A549 (cell line): ENCODE measurements at regions not wholly inside any gene's neighbourhood (a gene's known extent, or its start where the extent isn't known, plus 50 kb on each side); places are given as distances from the start of the nearest gene placed in this dataset.

Source experiments
- ATAC-seq, 2 experiments: fragments of 200-7000 bp in 1 of 2; fragments of >200 bp in 1 of 2; cut with Nextera tagmentation in 1 of 2; cut with Tn5 transposase in 1 of 2; 3 replicates each; pipeline versions ENCODE4 v1.8.0 to v1.9.1; 2018 to 2020; ENCODE audit warnings: mild to moderate bottlenecking in 1 of 2, moderate library complexity in 1 of 2
- CTCF ChIA-PET: fragments of 300-600 bp; sonication (Branson Sonifier 250); formaldehyde crosslinking; extraction: SDS; loops from one replicate; lab custom pipeline; 2021; ENCODE audit warnings: antibody characterized with exemption, inconsistent platforms; lab: Yijun Ruan, JAX
- POLR2A ChIA-PET: fragments of 350-600 bp; formaldehyde crosslinking; extraction: SDS; loops from one replicate; lab custom pipeline; 2021; ENCODE audit warnings: antibody characterized with exemption, inconsistent platforms; lab: Yijun Ruan, JAX
- DNase-seq, 2 experiments: peaks; one replicate each; pipeline versions ENCODE4 v3.0.0 to v3.0.0-alpha.2; 2011 to 2016; ENCODE audit warnings: low read depth in 1 of 2, low spot score in 1 of 2
- FAIRE-seq: peaks from 2 replicates; lab custom pipeline; 2011; peaks lifted over from hg19 to GRCh38; lab: Jason Lieb, UNC
- H3K27ac ChIP-seq, 2 experiments: fragments of >200 bp; sonication (Bioruptor Twin); formaldehyde crosslinking; 3 replicates each; pipeline ENCODE4 v1.5.1; 2016 to 2017
- H3K4me1 ChIP-seq: fragments of >200 bp; sonication (Bioruptor Twin); formaldehyde crosslinking; 3 replicates; pipeline ENCODE4 v1.6.1; 2016
- H3K4me2 ChIP-seq: fragments of >200 bp; sonication (Bioruptor Twin); formaldehyde crosslinking; 3 replicates; pipeline ENCODE4 v1.6.1; 2016
- H3K4me3 ChIP-seq: fragments of >200 bp; sonication (Bioruptor Twin); formaldehyde crosslinking; 3 replicates; pipeline ENCODE4 v1.5.1; 2016
- H3K9me3 ChIP-seq: fragments of >200 bp; sonication (Bioruptor Twin); formaldehyde crosslinking; 3 replicates; pipeline ENCODE4 v1.6.1; 2016
- BHLHE40 ChIP-seq: IDR thresholded peaks from 2 replicates; pipeline ENCODE4 v1.6.1; 2012; ENCODE audit warnings: low read depth, low read length, inconsistent platforms
- CBX2 ChIP-seq: fragments of 200-600 bp; sonication (generic); IDR thresholded peaks from 2 replicates; pipeline ENCODE4 v1.6.1; 2016; ENCODE audit warnings: low read depth, mild to moderate bottlenecking, borderline replicate concordance
- CBX8 ChIP-seq: fragments of 200-600 bp; sonication (generic); IDR thresholded peaks from 2 replicates; pipeline ENCODE4 v1.6.1; 2016
- CEBPB ChIP-seq, 2 experiments: fragments of >200 bp in 1 of 2; sonication (Bioruptor Twin) in 1 of 2; formaldehyde crosslinking in 1 of 2; IDR thresholded peaks; 2 replicates each; pipeline ENCODE4 v1.6.1; 2012 to 2016
- E2F6 ChIP-seq: IDR thresholded peaks from 2 replicates; pipeline ENCODE4 v1.6.1; 2012; ENCODE audit warnings: low read depth, borderline replicate concordance
- ESRRA ChIP-seq: fragments of 150-350 bp; IDR thresholded peaks from 2 replicates; pipeline ENCODE4 v1.6.1; 2014; ENCODE audit warnings: mild to moderate bottlenecking, low read length, borderline replicate concordance
- FOSL2 ChIP-seq, 2 experiments: fragments of 450-650 bp in 1 of 2; fragments of >200 bp in 1 of 2; sonication (Bioruptor Twin) in 1 of 2; formaldehyde crosslinking; IDR thresholded peaks; 2 replicates each; pipeline versions ENCODE4 v1.5.0 to v1.6.1; 2016 to 2020; ENCODE audit warnings: mild to moderate bottlenecking in 1 of 2, moderate library complexity in 1 of 2
- FOXS1 ChIP-seq: fragments of 250-450 bp; sonication (Bioruptor Pico); IDR thresholded peaks from 2 replicates; pipeline ENCODE4 v1.5.0; 2020; ENCODE audit warnings: mild to moderate bottlenecking, moderate library complexity
- HOXA7 ChIP-seq: fragments of 250-450 bp; sonication (Bioruptor Pico); IDR thresholded peaks from 2 replicates; pipeline ENCODE4 v1.5.0; 2020; ENCODE audit warnings: mild to moderate bottlenecking, moderate library complexity
- HOXB13 ChIP-seq: fragments of 250-450 bp; sonication (Bioruptor Pico); IDR thresholded peaks from 2 replicates; pipeline ENCODE4 v1.5.0; 2020; ENCODE audit warnings: low read depth, mild to moderate bottlenecking, moderate library complexity
- JUN ChIP-seq, 2 experiments: fragments of >200 bp; sonication (Bioruptor Twin); formaldehyde crosslinking; IDR thresholded peaks; 2 replicates in 1 of 2; 3 replicates in 1 of 2; pipeline ENCODE4 v1.6.1; 2016 to 2017
- MAZ ChIP-seq: fragments of 150-350 bp; IDR thresholded peaks from 2 replicates; pipeline ENCODE4 v1.6.1; 2014; ENCODE audit warnings: antibody characterized with exemption, low read depth, low read length, borderline replicate concordance
- MYC ChIP-seq: IDR thresholded peaks from 2 replicates; pipeline ENCODE4 v1.6.1; 2012; ENCODE audit warnings: mild to moderate bottlenecking, inconsistent platforms, low read length, improper control_type of control experiment, borderline replicate concordance
- NFE2L2 ChIP-seq: fragments of 150-350 bp; conservative IDR thresholded peaks from 2 replicates; pipeline ENCODE4 v1.6.1; 2014; ENCODE audit warnings: low read length
- POLR2AphosphoS2 ChIP-seq: conservative IDR thresholded peaks from 2 replicates; pipeline ENCODE4 v1.6.1; 2012; ENCODE audit warnings: low read length, improper control_type of control experiment, inconsistent platforms
- RFX5 ChIP-seq: fragments of 450-650 bp; IDR thresholded peaks from 2 replicates; pipeline ENCODE4 v1.7.1; 2014; ENCODE audit warnings: antibody characterized with exemption, mild to moderate bottlenecking, moderate library complexity
- SMC3 ChIP-seq: fragments of >200 bp; sonication (Bioruptor Twin); formaldehyde crosslinking; IDR thresholded peaks from 3 replicates; pipeline ENCODE4 v1.6.1; 2018; ENCODE audit warnings: inconsistent platforms
- SREBF2 ChIP-seq: fragments of 450-650 bp; IDR thresholded peaks from 2 replicates; pipeline ENCODE4 v1.6.1; 2014; ENCODE audit warnings: mild to moderate bottlenecking, moderate library complexity
- TFCP2L1 ChIP-seq: fragments of 250-450 bp; sonication (Bioruptor Pico); IDR thresholded peaks from 2 replicates; pipeline ENCODE4 v1.5.0; 2021; ENCODE audit warnings: mild to moderate bottlenecking
- ZNF302 ChIP-seq: fragments of 250-450 bp; sonication (Bioruptor Pico); IDR thresholded peaks from 2 replicates; pipeline ENCODE4 v1.9.0; 2021; ENCODE audit warnings: inconsistent platforms, mild to moderate bottlenecking, moderate library complexity
- ZSCAN20 ChIP-seq: fragments of 250-450 bp; sonication (Bioruptor Pico); IDR thresholded peaks from 2 replicates; pipeline ENCODE4 v1.8.0; 2022; ENCODE audit warnings: mild to moderate bottlenecking, moderate library complexity
- WGBS: methylation state at CpG from one replicate; pipeline ENCODE4 v1.1.6; 2017; ENCODE audit errors: missing lambda C conversion rate; 5-methylcytosine and 5-hydroxymethylcytosine counted together
- TF ChIP-seq, protein P1 (sequence below): fragments of 150-350 bp; IDR thresholded peaks from 2 replicates; pipeline ENCODE4 v1.6.1; 2014; ENCODE audit warnings: low read depth, mild to moderate bottlenecking, low read length
- TF ChIP-seq, protein P2 (sequence below): fragments of 200-600 bp; sonication (generic); IDR thresholded peaks from 2 replicates; pipeline ENCODE4 v1.6.1; 2016; ENCODE audit warnings: antibody characterized with exemption, mild to moderate bottlenecking, moderate library complexity
- TF ChIP-seq, protein P3 (sequence below): fragments of 250-450 bp; sonication (Bioruptor Pico); IDR thresholded peaks from 2 replicates; pipeline ENCODE4 v1.5.0; 2021; ENCODE audit warnings: mild to moderate bottlenecking, moderate library complexity, borderline replicate concordance
- TF ChIP-seq, protein P4 (sequence below): fragments of 250-450 bp; sonication (Bioruptor Pico); IDR thresholded peaks from 2 replicates; pipeline ENCODE4 v1.5.0; 2020; ENCODE audit warnings: low read depth, mild to moderate bottlenecking, moderate library complexity

DNA sequence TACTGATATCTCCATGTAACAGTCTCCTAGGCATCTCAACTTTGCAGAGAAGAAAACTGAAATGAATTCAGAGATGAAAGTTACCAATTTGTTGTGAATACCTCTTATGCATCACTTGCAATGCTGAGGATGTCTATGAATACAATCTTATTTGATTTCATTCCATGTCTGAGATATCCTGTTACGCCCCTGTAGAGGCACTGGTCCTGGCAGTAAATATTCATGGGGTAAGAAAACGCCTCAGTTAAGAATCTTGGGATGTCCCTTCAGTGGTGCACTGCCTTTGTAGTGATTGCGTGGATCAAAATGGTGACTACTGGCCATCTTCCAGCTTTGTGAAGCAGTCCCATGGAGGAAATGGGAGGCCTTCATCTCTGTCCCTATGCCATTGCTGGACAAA is 229.1 kb upstream of the C9orf72 start:
- FAIRE-seq (no peak), ATAC-seq (no peak), DNase-seq (no peak)
- ChIA-PET POLR2A (no interaction called here), CTCF (interaction anchor here (0.6 kb wide), 1 partner anchor 78 kb away, joined by 3 read pairs; no protein-coding TSS in a partner anchor)
- Histone ChIP-seq H3K4me3 (no peak overlapping the region), H3K4me1 (no peaks in the 10 kb centered on the region), H3K27ac (no peak overlapping the region), H3K4me2 (no peak overlapping the region), H3K9me3 (no peaks in the 10 kb centered on the region)
- WGBS = 3% methylated on average over 3 of the region's 3 CpGs
- TF ChIP-seq POLR2AphosphoS2 (no peak), CBX8 (no peak), BHLHE40 (no peak), NFE2L2 (no peak), FOXS1 (CRISPR knock-in tag) (no peak)
- TF ChIP-seq, protein P1, sequence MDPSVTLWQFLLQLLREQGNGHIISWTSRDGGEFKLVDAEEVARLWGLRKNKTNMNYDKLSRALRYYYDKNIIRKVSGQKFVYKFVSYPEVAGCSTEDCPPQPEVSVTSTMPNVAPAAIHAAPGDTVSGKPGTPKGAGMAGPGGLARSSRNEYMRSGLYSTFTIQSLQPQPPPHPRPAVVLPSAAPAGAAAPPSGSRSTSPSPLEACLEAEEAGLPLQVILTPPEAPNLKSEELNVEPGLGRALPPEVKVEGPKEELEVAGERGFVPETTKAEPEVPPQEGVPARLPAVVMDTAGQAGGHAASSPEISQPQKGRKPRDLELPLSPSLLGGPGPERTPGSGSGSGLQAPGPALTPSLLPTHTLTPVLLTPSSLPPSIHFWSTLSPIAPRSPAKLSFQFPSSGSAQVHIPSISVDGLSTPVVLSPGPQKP = no peak
- TF ChIP-seq, protein P2, sequence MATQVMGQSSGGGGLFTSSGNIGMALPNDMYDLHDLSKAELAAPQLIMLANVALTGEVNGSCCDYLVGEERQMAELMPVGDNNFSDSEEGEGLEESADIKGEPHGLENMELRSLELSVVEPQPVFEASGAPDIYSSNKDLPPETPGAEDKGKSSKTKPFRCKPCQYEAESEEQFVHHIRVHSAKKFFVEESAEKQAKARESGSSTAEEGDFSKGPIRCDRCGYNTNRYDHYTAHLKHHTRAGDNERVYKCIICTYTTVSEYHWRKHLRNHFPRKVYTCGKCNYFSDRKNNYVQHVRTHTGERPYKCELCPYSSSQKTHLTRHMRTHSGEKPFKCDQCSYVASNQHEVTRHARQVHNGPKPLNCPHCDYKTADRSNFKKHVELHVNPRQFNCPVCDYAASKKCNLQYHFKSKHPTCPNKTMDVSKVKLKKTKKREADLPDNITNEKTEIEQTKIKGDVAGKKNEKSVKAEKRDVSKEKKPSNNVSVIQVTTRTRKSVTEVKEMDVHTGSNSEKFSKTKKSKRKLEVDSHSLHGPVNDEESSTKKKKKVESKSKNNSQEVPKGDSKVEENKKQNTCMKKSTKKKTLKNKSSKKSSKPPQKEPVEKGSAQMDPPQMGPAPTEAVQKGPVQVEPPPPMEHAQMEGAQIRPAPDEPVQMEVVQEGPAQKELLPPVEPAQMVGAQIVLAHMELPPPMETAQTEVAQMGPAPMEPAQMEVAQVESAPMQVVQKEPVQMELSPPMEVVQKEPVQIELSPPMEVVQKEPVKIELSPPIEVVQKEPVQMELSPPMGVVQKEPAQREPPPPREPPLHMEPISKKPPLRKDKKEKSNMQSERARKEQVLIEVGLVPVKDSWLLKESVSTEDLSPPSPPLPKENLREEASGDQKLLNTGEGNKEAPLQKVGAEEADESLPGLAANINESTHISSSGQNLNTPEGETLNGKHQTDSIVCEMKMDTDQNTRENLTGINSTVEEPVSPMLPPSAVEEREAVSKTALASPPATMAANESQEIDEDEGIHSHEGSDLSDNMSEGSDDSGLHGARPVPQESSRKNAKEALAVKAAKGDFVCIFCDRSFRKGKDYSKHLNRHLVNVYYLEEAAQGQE = no peak

DNA sequence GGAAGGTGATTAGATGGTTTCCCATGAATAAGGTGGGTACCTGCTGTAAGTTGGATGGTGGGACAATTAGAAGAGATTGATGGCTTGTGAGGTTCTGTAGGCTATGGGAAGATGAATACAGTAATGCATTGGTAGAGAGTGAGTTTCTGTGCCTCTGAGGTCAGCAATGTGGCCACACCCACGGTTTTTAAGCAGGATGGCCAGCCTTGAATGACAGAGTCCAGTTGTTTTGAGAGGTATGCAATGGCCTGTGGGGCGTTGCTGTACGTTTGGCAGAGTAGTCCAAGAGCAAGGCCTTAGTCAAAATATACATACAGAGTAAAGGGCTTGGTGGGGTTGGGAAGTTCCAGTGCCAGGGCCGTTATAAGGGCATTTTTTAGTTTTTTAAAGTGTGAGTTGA is 235.6 kb upstream of the C9orf72 start:
- H3K4me2 ChIP-seq = no peak overlapping the region
- H3K4me1 ChIP-seq = no peaks in the 10 kb centered on the region
- POLR2A ChIA-PET = no interaction called here
- no peak for FAIRE-seq
- DNase-seq = no peak
- H3K27ac ChIP-seq = no peak overlapping the region
- ATAC-seq = no peak
- 0% methylated on average over 4 of the region's 4 CpGs for WGBS
- TF ChIP-seq HOXA7 (CRISPR knock-in tag) (no peak), E2F6 (no peak), JUN (IDR thresholded peaks at IDR 0.05) (no peak)
- TF ChIP-seq, all 56 proteins: peak for 0
- Histone ChIP-seq H3K4me3 (no peak overlapping the region), H3K9me3 (no peaks in the 10 kb centered on the region)
- CTCF ChIA-PET = interaction anchor here (1.6 kb wide), 1 partner anchor 9 kb away, joined by 3 read pairs; no protein-coding TSS in a partner anchor

GRCh38 chr9:27817747-27818146 is 244.5 kb upstream of the C9orf72 start:
- ATAC-seq (no peak), FAIRE-seq (peak; percentile 23), DNase-seq (no peak)
- H3K27ac ChIP-seq = no peak overlapping the region
- CTCF ChIA-PET = no interaction called here
- H3K4me3 ChIP-seq = no peak overlapping the region
- no peak overlapping the region for H3K4me2 ChIP-seq
- H3K9me3 ChIP-seq = no peaks in the 10 kb centered on the region
- H3K4me1 ChIP-seq = no peaks in the 10 kb centered on the region
- POLR2A ChIA-PET = no interaction called here
- 2% methylated on average over 3 of the region's 3 CpGs for WGBS
- TF ChIP-seq MAZ = no peak
- TF ChIP-seq HOXB13 (CRISPR knock-in tag) = no peak
- no peak for TF ChIP-seq ZNF302 (CRISPR knock-in tag)
- TF ChIP-seq MYC = no peak
- TF ChIP-seq SREBF2 = no peak
- no peak for TF ChIP-seq TFCP2L1 (CRISPR knock-in tag)
- TF ChIP-seq, protein P3, sequence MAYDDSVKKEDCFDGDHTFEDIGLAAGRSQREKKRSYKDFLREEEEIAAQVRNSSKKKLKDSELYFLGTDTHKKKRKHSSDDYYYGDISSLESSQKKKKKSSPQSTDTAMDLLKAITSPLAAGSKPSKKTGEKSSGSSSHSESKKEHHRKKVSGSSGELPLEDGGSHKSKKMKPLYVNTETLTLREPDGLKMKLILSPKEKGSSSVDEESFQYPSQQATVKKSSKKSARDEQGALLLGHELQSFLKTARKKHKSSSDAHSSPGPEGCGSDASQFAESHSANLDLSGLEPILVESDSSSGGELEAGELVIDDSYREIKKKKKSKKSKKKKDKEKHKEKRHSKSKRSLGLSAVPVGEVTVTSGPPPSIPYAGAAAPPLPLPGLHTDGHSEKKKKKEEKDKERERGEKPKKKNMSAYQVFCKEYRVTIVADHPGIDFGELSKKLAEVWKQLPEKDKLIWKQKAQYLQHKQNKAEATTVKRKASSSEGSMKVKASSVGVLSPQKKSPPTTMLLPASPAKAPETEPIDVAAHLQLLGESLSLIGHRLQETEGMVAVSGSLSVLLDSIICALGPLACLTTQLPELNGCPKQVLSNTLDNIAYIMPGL (CRISPR knock-in tag) = no peak
- no peak for TF ChIP-seq ESRRA
- TF ChIP-seq, protein P4, sequence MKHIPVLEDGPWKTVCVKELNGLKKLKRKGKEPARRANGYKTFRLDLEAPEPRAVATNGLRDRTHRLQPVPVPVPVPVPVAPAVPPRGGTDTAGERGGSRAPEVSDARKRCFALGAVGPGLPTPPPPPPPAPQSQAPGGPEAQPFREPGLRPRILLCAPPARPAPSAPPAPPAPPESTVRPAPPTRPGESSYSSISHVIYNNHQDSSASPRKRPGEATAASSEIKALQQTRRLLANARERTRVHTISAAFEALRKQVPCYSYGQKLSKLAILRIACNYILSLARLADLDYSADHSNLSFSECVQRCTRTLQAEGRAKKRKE (CRISPR knock-in tag) = no peak
- TF ChIP-seq SMC3 = no peak
- no peak for TF ChIP-seq FOSL2 (IDR thresholded peaks at IDR 0.05)
- no peak for TF ChIP-seq FOSL2 (CRISPR knock-in tag; IDR thresholded peaks at IDR 0.05)
- TF ChIP-seq ZSCAN20 (CRISPR knock-in tag) = no peak
- no peak for TF ChIP-seq CBX2
- no peak for TF ChIP-seq CEBPB (IDR thresholded peaks at IDR 0.05)
- no peak for TF ChIP-seq RFX5
